ENCODE measurements at regions not wholly inside any gene's neighbourhood (a gene's known extent, or its start where the extent isn't known, plus 50 kb on each side); places are given as distances from the start of the nearest gene placed in this dataset.

GRCh38 chr10:4509405-4509804 is 316.6 kb upstream of the AKR1E2 start:
- Histone ChIP-seq H4K20me1 (replicated peaks; ENCODE audit: control insufficient read depth, extremely low read depth, insufficient read depth, low read length) (no peaks in the 10 kb centered on the region), H3K27ac (ENCODE audit: insufficient read depth, low read depth, low read length) (no peak overlapping the region), H3K36me3 (ENCODE audit: control insufficient read depth in 2 of 2, extremely low read depth in 1 of 2, insufficient read depth in 2 of 2, low read length in 2 of 2) (no peaks in the 10 kb centered on the region), H3K27me3 (ENCODE audit: control insufficient read depth in 2 of 2, insufficient read depth in 2 of 2, low read length in 2 of 2) (no peaks in the 10 kb centered on the region), H3K79me2 (ENCODE audit: control insufficient read depth, insufficient read depth, low read length) (no peaks in the 10 kb centered on the region), H3K4me3 (replicated peaks in 1 of 3; ENCODE audit: insufficient read depth in 1 of 3, low read depth in 1 of 3, low read length in 3 of 3) (no peak overlapping the region), H3K9me3 (replicated peaks; ENCODE audit: control insufficient read depth, insufficient read depth, low read length) (no peaks in the 10 kb centered on the region), H3K9ac (replicated peaks; ENCODE audit: extremely low read depth, insufficient read depth, low read length) (no peak overlapping the region), H2AFZ (ENCODE audit: low read depth, low read length) (no peak overlapping the region), H3K9me1 (replicated peaks; ENCODE audit: control insufficient read depth, extremely low read depth, insufficient read depth, low read length) (no peaks in the 10 kb centered on the region), H3K4me1 (ENCODE audit: control insufficient read depth, extremely low read depth, insufficient read depth, low read length) (peaks cover 6% of the 10 kb centered on the region), H3K4me2 (ENCODE audit: insufficient read depth, low read length) (no peak overlapping the region)
- POLR2A ChIA-PET, result no interaction called here
- dilution Hi-C loops (cut with MboI; ENCODE audit: extremely low pct_ligation_motif_present, low sequenced_read_pairs), result no loop called here
- no peak for DNase-seq (ENCODE audit: low read depth, low spot score)
- BruUV-seq (replicated peaks), result no TSS peak
- CTCF ChIA-PET, result interaction anchor here (1.8 kb wide), 1 partner anchor 258 kb away, joined by 6 read pairs; no protein-coding TSS in a partner anchor
- TF ChIP-seq EZH2 (IDR thresholded peaks at IDR 0.05; ENCODE audit: borderline replicate concordance, low read depth, low read length, severe bottlenecking) (no peak), MAX (IDR thresholded peaks at IDR 0.05; ENCODE audit: insufficient read depth, insufficient read length) (no peak), GATA2 (IDR thresholded peaks at IDR 0.05; ENCODE audit: insufficient read depth, insufficient read length, low read depth, low read length) (no peak), POLR2A (IDR thresholded peaks at IDR 0.05; ENCODE audit: low read depth, low read length) (no peak), POLR2AphosphoS5 (IDR thresholded peaks at IDR 0.05; ENCODE audit: insufficient read depth, low read depth, low read length) (no peak), CTCF (IDR thresholded peaks at IDR 0.05; ENCODE audit: extremely low read depth in 1 of 2, insufficient read depth in 1 of 2, low read depth in 1 of 2, low read length in 2 of 2) (no peak), FOS (IDR thresholded peaks at IDR 0.05; ENCODE audit: borderline replicate concordance, insufficient read depth, low read length) (no peak), JUN (IDR thresholded peaks at IDR 0.05; ENCODE audit: borderline replicate concordance, insufficient read depth, insufficient read length, low read depth) (no peak), MYC (IDR thresholded peaks at IDR 0.05; ENCODE audit: low read depth, low read length) (no peak)
- FAIRE-seq, result no peak
- intact Hi-C loops (cut with micrococcal nuclease), result no loop called here
